ENCODE measurements at regions not wholly inside any gene's neighbourhood (a gene's known extent, or its start where the extent isn't known, plus 50 kb on each side); places are given as distances from the start of the nearest gene placed in this dataset.

- POLR2A ChIA-PET, result no interaction called here
- intact Hi-C loops (cut with micrococcal nuclease), result no loop called here
- no peak for TF ChIP-seq CTCF (IDR thresholded peaks at IDR 0.05)
- no peak for ATAC-seq
- H3K4me3 Mint-ChIP-seq, result no peak overlapping the region
- no peaks in the 10 kb centered on the region for H3K36me3 Mint-ChIP-seq (ENCODE audit: low read depth)
- H3K9me3 Mint-ChIP-seq, result no peaks in the 10 kb centered on the region
- no peak overlapping the region for H3K27ac Mint-ChIP-seq
- no peak for DNase-seq
- CTCF ChIA-PET, result no interaction called here
- H3K27me3 Mint-ChIP-seq, result no peaks in the 10 kb centered on the region
- no peaks in the 10 kb centered on the region for H3K4me1 Mint-ChIP-seq (ENCODE audit: low read depth)
Measured at GRCh38 chr3:15959434-15959811, 161.6 kb upstream of the ANKRD28 start.

- Mint-ChIP-seq H3K27ac (no peak overlapping the region), H3K27me3 (no peaks in the 10 kb centered on the region), H3K4me1 (ENCODE audit: low read depth) (no peaks in the 10 kb centered on the region), H3K9me3 (no peaks in the 10 kb centered on the region), H3K36me3 (ENCODE audit: low read depth) (no peaks in the 10 kb centered on the region), H3K4me3 (no peak overlapping the region)
- ChIA-PET CTCF (interaction anchor here (1.0 kb wide), 1 partner anchor 14 kb away, joined by 5 read pairs; no protein-coding TSS in a partner anchor), POLR2A (no interaction called here)
- no peak for DNase-seq
- intact Hi-C loops (cut with micrococcal nuclease), result no loop called here
- no peak for TF ChIP-seq CTCF (IDR thresholded peaks at IDR 0.05)
- ATAC-seq, result no peak
Measured at GRCh38 chr3:15964605-15965442, 167.0 kb upstream of the ANKRD28 start.

- no peak overlapping the region for H3K27ac Mint-ChIP-seq
- no peaks in the 10 kb centered on the region for H3K27me3 Mint-ChIP-seq
- ATAC-seq (no peak), DNase-seq (no peak)
- intact Hi-C loops (cut with micrococcal nuclease), result no loop called here
- no peaks in the 10 kb centered on the region for H3K4me1 Mint-ChIP-seq (ENCODE audit: low read depth)
- ChIA-PET POLR2A (no interaction called here), CTCF (no interaction called here)
- no peaks in the 10 kb centered on the region for H3K9me3 Mint-ChIP-seq
- no peak for TF ChIP-seq CTCF (IDR thresholded peaks at IDR 0.05)
- H3K4me3 Mint-ChIP-seq, result no peak overlapping the region
- no peaks in the 10 kb centered on the region for H3K36me3 Mint-ChIP-seq (ENCODE audit: low read depth)
Measured at GRCh38 chr3:15967577-15967976, 169.8 kb upstream of the ANKRD28 start.

DNA sequence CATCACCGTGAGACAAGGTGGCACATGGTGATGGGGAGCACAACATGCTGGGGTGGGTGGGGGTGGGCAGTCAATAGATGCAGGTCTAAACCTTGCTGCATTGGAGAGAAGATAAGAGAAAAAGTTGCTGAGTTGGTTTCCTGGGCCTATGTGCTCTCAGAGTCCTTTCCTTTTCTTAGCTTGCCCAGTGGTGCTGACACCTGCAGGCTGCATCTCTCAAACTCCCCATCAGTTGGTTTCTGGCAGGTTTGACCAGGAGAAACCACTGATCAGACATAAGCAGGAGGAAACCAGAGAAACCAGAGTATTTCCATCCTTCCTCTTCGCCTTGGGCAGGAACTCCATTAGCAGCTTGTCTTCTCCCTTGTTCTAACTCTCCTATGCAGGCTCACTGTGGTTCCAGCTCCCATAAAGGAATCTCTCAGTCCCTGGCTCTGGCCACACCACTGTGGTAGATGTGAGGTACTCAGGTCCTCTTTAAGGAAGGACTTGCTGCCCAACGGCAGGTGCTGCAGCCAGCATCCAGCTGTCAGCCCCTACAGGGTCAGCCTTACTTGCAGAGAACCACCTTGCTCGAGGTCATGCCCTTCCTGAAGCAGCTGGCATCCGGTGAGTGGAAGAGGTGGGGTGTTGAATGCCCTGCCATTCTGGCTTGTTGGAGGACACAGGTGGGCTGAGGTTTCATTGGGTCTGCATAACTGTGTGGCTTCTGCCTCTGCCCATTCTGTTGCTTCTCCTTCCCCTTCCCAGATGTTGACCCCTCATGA is 172.3 kb upstream of the ANKRD28 start:
- POLR2A ChIA-PET, result no interaction called here

More for the DNA sequence above, 172.3 kb upstream of the ANKRD28 start:
- Mint-ChIP-seq H3K4me1 (ENCODE audit: low read depth) (no peaks in the 10 kb centered on the region), H3K27me3 (no peaks in the 10 kb centered on the region), H3K9me3 (no peaks in the 10 kb centered on the region), H3K27ac (no peak overlapping the region), H3K36me3 (ENCODE audit: low read depth) (no peaks in the 10 kb centered on the region), H3K4me3 (no peak overlapping the region)
- CTCF ChIA-PET, result no interaction called here
- TF ChIP-seq CTCF (IDR thresholded peaks at IDR 0.05), result no peak
- intact Hi-C loops (cut with micrococcal nuclease), result no loop called here
- ATAC-seq (no peak), DNase-seq (no peak)
